Hematopoietic multipotent progenitor cell treated with erythropoietin and hydrocortisone succinate and interleukin-3 and kit ligand, for 17 days (in vitro differentiated cells): ENCODE measurements at regions not wholly inside any gene's neighbourhood (a gene's known extent, or its start where the extent isn't known, plus 50 kb on each side); places are given as distances from the start of the nearest gene placed in this dataset.

ENCODE experiments used
- DNase-seq: peaks from one replicate; pipeline ENCODE4 v3.0.0-alpha.2; 2015; ENCODE audit warnings: low spot score

- DNase-seq: no peak
These were observed 114.3 kb upstream of the GGTLC1 start for GRCh38 chr20:24102749-24103333.

GRCh38 chr20:24102290-24102689, 113.7 kb upstream of the GGTLC1 start:
- DNase-seq: no peak

DNA sequence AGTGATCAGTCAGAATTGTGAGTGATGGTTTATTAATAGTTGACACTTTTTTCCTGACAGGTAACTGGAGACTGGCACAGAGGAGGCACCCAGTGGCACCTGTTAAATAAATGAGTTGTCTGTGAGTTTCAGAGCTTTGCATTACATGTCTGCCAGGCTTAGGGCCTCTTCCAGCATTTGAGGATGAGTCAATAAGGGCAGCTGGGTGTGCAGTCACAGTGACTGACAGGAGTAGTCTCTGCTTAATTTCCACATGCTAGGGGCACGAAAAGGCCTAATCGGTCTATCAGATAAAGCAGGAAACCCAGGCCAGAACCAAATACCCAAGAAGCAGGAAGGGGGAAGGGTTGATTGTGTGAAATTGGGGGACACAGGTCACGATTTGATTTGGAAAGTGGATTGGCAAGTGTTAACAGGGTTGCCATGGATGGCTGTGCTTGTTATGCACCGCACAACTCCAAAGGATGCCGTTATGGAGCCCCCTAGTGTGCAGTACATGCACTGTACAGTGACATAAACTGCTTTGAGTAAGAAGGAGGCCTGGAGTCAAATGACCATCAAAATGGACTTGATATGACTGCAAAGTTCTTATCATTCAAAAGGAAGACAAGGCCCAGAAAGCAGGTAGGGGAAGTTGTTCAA, 111.9 kb upstream of the GGTLC1 start:
- DNase-seq: peak; percentile 5

GRCh38 chr20:24098886-24099285, 110.3 kb upstream of the GGTLC1 start:
- DNase-seq: no peak

DNA sequence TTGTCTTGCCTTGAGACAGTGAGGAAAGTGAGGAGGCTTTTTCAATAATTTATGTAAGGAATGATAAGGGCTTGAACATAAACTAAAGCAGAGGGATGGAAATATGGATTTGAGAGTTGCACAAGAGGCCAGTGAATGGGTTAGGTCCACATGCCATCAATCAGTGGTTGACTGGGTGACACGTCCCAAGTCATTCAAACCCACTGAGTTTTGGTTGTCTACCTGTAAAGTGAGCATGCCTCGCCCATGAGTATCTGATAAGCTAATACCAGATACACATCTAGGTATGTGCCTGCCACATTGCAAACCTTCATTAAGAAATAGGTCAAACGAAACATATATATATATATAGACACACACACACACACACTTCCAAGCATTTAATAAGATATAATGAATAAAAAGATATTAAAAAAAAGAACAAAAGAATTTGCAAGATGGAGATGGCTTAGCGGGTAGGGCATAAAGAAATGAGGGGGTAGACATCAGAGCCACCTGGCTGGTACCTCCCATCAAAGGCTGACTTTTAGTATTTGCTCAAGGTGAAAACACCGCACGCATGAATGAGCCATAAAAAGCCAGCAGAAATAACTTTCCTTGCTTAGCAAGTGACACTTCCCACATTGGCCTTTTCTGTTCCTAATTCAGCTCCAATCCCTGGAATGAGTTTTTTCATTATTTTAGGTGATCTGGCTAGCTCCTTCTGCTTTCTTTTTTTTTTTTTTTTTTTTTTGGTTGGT, 109.1 kb upstream of the GGTLC1 start:
- DNase-seq: no peak

- no peak for DNase-seq
These were observed 108.4 kb upstream of the GGTLC1 start for GRCh38 chr20:24096864-24097450.

DNA sequence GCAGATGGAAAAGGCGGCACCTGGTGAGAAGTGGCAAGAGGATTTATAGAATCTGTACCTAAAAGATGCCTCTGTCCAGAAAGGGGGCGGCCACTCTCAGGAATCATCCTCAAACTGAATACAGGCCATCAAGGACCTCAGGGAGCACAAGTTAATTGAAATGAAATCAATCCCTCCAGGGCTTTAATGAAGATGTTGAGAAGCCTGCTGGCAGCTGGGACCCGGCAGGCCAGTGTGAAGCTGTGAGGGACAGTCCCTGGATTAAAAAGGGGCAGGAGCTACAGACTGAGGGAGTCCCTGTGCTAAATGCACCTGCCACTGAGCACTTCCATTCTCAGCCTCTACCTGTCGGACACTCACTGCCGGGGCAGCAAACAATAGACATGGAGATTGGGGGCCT, 107.7 kb upstream of the GGTLC1 start:
- no peak for DNase-seq

DNA sequence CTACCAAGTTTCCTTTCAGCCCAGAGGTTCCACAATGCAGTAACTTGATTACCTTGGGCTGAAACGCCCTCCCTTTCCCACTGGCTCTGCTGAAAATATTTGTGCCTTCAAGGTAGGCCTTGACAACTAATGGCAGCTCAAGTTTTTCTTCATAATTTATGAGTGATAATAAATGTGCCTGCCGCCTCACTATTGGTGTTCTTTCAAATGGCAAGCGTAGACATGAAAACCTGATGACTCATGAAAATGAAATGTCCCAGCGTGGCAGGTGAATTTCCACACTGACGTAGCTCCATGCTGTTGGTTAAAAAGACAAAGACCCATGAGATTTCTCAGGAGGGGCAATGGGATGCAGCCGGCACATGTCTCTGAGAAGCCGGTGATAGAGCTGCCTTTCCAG, 107.2 kb upstream of the GGTLC1 start:
- no peak for DNase-seq

DNA sequence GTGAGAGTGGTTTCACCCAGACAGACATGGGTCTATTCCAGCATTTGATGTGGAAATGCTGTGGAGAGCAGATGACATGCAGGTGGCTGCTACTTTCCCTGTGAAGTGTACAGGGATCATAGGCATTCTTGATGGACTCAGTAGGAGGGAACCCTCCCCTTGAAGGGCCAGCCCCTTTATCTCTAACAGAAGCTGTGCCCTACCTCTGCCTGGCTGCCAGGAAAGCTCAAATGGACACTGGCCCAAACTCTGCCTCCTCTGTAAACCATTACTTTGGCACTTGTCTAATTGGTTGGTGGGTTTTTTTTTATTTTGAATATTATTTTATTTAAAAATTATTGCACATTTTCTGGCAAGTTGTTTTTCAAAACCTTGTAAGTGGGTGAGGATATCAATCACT, 106.7 kb upstream of the GGTLC1 start:
- DNase-seq: no peak

DNA sequence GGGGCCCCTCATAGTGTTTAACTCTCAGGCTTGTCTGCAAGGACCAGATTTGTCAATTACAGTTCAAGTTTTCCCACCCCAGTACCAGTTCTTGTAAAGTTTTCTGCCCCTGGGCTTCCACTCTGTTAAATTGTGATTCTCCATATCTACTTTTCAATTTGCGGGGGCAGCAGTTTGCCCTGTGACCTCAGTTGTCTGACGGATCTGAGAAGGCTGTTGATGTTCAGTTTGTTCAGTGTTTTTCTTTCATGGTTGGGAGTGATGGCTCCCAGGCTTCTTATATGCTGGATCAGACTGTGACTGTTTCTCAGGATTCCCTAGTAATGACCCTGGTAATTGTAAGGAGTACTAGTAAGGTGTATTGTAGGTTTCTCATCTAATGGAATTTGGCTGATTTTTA, 101.0 kb upstream of the GGTLC1 start:
- DNase-seq: no peak

GRCh38 chr20:24086121-24086520, 97.5 kb upstream of the GGTLC1 start:
- DNase-seq: no peak

GRCh38 chr20:24084281-24084680, 95.7 kb upstream of the GGTLC1 start:
- no peak for DNase-seq

GRCh38 chr20:24081077-24081476, 92.5 kb upstream of the GGTLC1 start:
- no peak for DNase-seq

DNA sequence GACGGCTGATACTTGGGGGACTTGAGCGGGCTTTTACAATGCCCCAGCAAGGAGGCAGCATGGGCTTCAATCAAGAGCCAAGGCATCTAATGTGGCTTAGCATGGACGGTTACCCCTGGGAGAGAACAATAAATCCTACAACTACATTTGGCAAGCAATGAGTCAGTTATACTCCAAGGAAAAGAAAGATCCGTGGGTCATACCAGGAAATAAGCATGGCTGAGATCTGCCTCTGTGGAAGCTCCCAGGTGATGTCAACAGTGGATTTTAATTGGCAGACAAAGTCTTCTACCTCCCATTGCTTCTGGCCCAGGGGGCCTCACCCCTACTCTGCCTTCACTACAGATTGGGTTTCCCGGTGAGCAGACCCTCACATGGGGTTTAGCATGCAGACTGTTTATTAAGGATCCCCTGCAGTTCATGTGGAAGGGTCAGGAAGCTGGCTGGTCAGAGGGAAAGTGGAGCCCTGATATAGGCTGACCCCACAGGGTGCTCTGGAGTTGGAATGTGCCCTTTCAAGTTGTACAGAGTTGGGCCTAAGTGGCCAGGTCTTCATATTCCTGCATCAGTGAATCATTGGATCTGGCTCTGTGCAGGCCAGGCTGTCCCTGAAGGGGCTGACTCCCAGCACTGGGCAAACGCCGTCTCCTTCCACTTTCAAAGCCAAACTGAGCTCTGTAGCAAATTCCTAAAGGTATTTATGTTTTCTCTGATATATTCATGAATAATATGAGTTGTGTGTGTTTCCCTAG, 91.3 kb upstream of the GGTLC1 start:
- no peak for DNase-seq

DNA sequence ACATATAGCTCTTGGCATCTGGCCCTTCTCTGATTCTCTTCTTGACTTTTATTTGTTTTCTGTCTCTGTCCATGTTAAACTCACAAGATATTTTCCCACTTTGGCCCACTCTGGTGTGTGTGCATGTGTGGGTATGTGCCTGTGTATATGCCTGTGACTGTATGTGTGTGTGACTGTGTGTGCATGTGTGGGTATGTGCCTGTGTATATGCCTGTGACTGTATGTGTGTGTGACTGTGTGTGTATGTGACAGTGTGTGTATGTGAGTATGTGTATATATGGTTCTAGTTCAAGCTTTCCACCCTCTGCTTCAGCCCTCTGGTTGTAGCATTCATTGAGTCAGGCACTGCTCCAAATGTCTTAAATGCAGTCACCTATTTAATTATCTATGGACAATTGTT, 88.6 kb upstream of the GGTLC1 start:
- DNase-seq: no peak

DNA sequence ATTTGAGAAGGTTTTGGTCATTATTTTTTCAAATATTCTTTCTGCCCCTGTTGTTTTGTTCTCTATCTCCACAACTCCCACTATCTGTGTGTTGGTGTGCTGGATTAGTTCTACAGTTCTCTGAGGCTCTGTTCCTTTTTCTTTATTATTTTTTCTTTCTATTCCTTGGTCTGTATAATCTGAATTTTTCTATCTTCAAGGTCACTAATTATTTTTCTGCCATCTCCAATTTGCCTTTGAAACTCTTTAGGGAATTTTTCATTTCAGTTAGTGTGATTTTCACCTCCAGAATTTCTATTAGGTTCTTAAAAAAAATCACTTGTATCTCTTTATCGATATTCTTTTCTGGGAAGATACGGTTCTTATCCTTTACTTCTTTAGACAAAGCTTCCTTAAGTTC, 82.1 kb upstream of the GGTLC1 start:
- DNase-seq: no peak

GRCh38 chr20:24066076-24066700, 77.6 kb upstream of the GGTLC1 start:
- no peak for DNase-seq

DNA sequence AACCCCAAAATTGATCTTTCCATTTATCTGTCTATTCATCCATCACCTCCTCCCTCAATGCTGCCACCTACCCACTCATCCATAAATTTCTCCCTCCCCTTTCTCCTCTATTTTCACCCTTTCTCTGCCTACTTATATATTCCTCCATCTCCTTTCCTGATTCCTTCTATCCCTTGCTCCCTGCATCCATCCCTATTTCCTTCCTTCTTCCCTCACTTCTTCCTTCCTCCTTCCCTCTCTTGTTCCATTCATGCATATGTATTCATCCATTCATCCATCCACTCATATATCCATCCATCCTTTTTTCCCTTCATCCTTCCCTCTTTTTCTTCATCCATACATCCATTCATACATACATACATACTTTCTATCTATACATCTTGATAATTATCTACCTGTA, 76.3 kb upstream of the GGTLC1 start:
- no peak for DNase-seq

DNA sequence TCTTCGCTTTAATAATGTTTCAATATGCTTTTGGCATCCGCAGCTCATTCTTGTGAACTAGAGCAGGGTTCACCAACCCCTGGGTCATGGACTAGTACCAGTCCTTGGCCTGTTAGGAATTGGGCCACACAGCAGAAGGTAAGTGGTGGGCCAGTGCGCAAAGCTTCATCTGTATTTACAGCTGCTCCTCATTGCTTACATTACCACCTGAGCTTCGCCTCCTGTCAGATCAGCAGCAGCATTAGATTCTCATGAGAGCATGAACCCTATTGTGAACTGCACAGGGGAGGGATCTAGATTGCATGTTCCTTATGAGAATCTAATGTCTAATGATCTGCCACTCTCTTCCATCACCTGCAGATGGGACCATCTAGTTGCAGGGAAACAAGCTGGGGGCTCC, 75.5 kb upstream of the GGTLC1 start:
- DNase-seq: no peak

- no peak for DNase-seq
These were observed 74.5 kb upstream of the GGTLC1 start for GRCh38 chr20:24063100-24063499.

GRCh38 chr20:24060851-24061590, 72.4 kb upstream of the GGTLC1 start:
- no peak for DNase-seq
